Cardiac muscle cell (in vitro differentiated cells and primary cell): ENCODE measurements at regions not wholly inside any gene's neighbourhood (a gene's known extent, or its start where the extent isn't known, plus 50 kb on each side); places are given as distances from the start of the nearest gene placed in this dataset.

Experiments
- DNase-seq, 2 donors: peaks; one replicate each; pipeline versions ENCODE4 v3.0.0 to v3.0.0-alpha.2; 2010 to 2017; ENCODE audit warnings: low read depth in 1 of 2, low spot score in 1 of 2
- H3K27ac ChIP-seq: fragments of 200-600 bp; sonication (generic); 2 replicates; pipeline ENCODE4 v1.5.1; 2016
- H3K27me3 ChIP-seq: fragments of 200-600 bp; sonication (generic); 2 replicates; pipeline ENCODE4 v1.6.0; 2016; ENCODE audit warnings: control low read depth
- H3K36me3 ChIP-seq: fragments of 200-600 bp; sonication (generic); 2 replicates; pipeline ENCODE4 v1.5.1; 2016; ENCODE audit warnings: control low read depth
- H3K4me1 ChIP-seq: fragments of 200-600 bp; sonication (generic); 2 replicates; pipeline ENCODE4 v1.8.1; 2017; ENCODE audit warnings: low read depth, mild to moderate bottlenecking, mixed run types
- H3K4me3 ChIP-seq: fragments of 200-600 bp; sonication (generic); 2 replicates; pipeline ENCODE4 v1.5.1; 2016; ENCODE audit warnings: mild to moderate bottlenecking
- H3K9me3 ChIP-seq: fragments of 200-600 bp; sonication (generic); 2 replicates; pipeline ENCODE4 v1.5.1; 2017; ENCODE audit warnings: low read depth, mild to moderate bottlenecking, control low read depth
- TF ChIP-seq, protein P1 (sequence below): IDR thresholded peaks from 2 replicates; pipeline ENCODE4 v1.5.1; 2012; ENCODE audit warnings: low read depth, mild to moderate bottlenecking, low read length

DNA sequence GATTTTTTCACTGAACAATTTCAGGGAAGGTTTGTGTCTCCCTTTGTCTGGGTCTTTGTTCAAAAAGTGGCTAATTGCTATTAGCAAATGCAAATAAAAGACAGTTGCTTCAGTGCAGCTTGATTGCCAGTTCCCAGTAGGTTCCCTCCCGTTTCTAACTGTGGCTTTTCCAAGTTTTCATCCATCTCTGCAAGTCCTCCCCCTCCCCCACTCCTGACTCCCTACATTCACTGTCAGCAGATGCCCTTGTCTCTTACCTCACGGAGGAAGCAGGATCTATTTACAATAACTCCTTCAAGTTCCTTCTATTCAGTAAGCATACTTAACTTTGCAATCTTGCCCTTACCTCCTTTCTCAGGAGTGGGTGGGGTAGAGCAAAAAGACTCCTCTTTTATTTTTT, 55.4 kb upstream of the SCEL start:
- TF ChIP-seq, protein P1, sequence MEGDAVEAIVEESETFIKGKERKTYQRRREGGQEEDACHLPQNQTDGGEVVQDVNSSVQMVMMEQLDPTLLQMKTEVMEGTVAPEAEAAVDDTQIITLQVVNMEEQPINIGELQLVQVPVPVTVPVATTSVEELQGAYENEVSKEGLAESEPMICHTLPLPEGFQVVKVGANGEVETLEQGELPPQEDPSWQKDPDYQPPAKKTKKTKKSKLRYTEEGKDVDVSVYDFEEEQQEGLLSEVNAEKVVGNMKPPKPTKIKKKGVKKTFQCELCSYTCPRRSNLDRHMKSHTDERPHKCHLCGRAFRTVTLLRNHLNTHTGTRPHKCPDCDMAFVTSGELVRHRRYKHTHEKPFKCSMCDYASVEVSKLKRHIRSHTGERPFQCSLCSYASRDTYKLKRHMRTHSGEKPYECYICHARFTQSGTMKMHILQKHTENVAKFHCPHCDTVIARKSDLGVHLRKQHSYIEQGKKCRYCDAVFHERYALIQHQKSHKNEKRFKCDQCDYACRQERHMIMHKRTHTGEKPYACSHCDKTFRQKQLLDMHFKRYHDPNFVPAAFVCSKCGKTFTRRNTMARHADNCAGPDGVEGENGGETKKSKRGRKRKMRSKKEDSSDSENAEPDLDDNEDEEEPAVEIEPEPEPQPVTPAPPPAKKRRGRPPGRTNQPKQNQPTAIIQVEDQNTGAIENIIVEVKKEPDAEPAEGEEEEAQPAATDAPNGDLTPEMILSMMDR = no peak
- no peaks in the 10 kb centered on the region for H3K4me1 ChIP-seq
- peak in 1 of 2 donors; percentile 5 for DNase-seq

GRCh38 chr13:77479326-77479725, 56.2 kb upstream of the SCEL start:
- Histone ChIP-seq H3K4me1 (no peaks in the 10 kb centered on the region), H3K4me3 (no peak overlapping the region), H3K9me3 (no peaks in the 10 kb centered on the region), H3K36me3 (no peaks in the 10 kb centered on the region), H3K27ac (no peak overlapping the region), H3K27me3 (no peaks in the 10 kb centered on the region)
- no peak for DNase-seq
- TF ChIP-seq, protein P1 = no peak

More for the DNA sequence above, 55.4 kb upstream of the SCEL start:
- Histone ChIP-seq H3K27ac (no peak overlapping the region), H3K36me3 (no peaks in the 10 kb centered on the region), H3K27me3 (no peaks in the 10 kb centered on the region), H3K9me3 (no peaks in the 10 kb centered on the region), H3K4me3 (no peak overlapping the region)

- Histone ChIP-seq H3K9me3 (no peaks in the 10 kb centered on the region), H3K4me1 (no peaks in the 10 kb centered on the region), H3K27me3 (no peaks in the 10 kb centered on the region), H3K36me3 (no peaks in the 10 kb centered on the region), H3K27ac (no peak overlapping the region), H3K4me3 (no peak overlapping the region)
- no peak for DNase-seq
- TF ChIP-seq, protein P1 = no peak
Measured at GRCh38 chr13:77477299-77477848, 58.1 kb upstream of the SCEL start.

- no peak overlapping the region for H3K27ac ChIP-seq
- no peak for DNase-seq
- no peaks in the 10 kb centered on the region for H3K4me1 ChIP-seq
- H3K27me3 ChIP-seq = no peaks in the 10 kb centered on the region
- no peak overlapping the region for H3K4me3 ChIP-seq
- H3K36me3 ChIP-seq = no peaks in the 10 kb centered on the region
- TF ChIP-seq, protein P1 = no peak
- H3K9me3 ChIP-seq = no peaks in the 10 kb centered on the region
Measured at GRCh38 chr13:77476456-77476855, 59.0 kb upstream of the SCEL start.

GRCh38 chr13:77475345-77476084, 60.0 kb upstream of the SCEL start:
- no peaks in the 10 kb centered on the region for H3K27me3 ChIP-seq
- TF ChIP-seq, protein P1 = no peak
- H3K4me1 ChIP-seq = no peaks in the 10 kb centered on the region
- no peaks in the 10 kb centered on the region for H3K36me3 ChIP-seq
- H3K4me3 ChIP-seq = no peak overlapping the region
- H3K9me3 ChIP-seq = no peaks in the 10 kb centered on the region
- no peak for DNase-seq
- no peak overlapping the region for H3K27ac ChIP-seq
